HT-29 (cell line): ENCODE measurements at regions not wholly inside any gene's neighbourhood (a gene's known extent, or its start where the extent isn't known, plus 50 kb on each side); places are given as distances from the start of the nearest gene placed in this dataset.
A peak's percentile ranks its signal among the peaks of the same experiment; 100 is the strongest.

Source experiments
- DNase-seq: peaks from one replicate; pipeline ENCODE4 v3.0.0-alpha.2; 2015; ENCODE audit warnings: low spot score

DNA sequence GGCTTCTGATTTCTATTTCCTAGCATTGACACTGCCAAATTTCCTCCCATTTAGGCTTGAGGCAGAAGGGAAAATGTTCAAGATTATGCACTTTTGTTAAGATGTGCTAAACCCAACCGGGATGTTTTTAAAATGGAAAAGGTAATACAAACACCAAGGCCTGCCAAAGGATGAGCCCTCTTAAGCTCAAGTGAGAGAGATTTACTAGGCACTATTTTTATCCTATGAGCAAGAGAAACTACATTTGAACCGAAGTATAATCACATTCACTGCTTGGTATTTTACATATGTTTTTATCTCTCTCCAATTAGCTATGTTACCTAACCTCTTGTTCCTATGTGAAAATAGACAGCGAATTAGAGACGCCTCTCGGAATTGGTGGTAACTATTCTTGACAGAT lies 295.8 kb downstream of the GABRB3 start:
- no peak for DNase-seq

DNA sequence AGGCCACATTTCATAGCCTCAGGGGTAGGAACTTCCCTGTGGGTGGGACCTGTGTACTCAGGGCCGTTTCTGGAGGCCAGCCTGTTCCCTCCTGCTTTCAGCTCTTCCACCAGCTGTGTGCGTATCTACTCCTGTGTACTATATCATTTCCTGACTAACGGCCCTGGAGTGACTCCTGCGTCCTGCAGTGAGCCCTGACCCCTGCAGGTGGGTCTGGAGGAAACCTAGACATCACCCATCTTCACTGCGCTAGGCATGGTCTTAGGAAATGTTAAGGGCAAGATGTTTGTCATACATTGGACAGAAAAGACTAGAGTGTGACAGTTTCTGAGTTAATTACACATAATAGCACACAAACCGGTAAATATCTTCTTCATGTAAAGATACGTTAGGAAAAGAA lies 297.3 kb downstream of the GABRB3 start:
- peak; percentile 22 for DNase-seq

DNA sequence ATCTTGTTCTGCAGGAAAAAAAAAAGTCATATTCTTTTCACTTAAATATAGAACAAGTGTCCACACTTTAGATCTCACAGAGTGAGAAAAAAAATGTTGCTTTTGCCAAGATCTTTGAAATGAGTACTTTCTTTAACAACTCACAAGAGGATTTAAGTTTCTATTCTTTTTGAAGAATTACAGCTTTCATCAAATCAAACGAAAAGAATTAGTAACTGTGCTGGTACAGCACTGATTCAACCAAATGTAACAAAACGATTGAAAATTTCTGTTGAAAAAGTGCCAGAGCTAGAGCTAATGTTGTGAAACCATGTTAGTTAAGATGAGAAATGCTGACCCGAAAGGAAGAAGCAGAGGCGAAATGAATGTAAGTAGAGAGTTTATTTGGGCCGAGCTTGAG lies 300.2 kb downstream of the GABRB3 start:
- DNase-seq: no peak

DNA sequence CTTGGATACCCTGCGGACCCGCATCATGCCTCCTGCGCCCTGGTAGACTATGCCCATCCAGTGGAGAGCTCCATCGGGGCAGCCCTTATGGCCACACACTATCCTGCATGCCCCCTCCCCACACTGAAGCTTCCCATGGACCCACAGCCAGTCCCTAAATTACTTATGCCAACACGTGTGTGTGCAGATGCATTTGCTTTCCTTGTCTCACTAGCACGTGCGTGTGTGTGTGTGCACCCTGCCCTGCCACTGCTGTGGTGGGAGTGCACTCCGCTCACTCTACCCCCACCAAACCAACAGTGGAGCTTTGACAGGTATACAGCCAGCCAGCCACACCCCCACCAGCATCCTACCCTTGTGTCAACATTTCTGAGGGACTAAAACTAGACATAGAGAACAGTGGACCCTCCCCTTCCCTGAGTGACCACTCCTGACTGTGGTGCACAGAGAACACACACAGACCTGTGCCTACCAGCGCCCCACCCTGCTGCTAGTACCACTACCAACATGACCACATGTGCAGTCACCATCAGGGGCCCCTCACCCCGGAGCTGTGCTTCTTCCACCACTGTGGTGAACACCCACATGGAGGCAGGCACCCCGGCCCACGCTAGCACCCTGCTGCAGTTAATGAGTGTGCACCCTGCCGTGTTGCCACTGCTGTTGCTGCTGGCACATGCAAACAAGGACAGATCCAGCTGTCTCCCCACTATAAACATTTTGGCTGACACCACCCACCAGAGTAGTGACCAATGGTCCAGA lies 310.8 kb downstream of the GABRB3 start:
- no peak for DNase-seq

DNA sequence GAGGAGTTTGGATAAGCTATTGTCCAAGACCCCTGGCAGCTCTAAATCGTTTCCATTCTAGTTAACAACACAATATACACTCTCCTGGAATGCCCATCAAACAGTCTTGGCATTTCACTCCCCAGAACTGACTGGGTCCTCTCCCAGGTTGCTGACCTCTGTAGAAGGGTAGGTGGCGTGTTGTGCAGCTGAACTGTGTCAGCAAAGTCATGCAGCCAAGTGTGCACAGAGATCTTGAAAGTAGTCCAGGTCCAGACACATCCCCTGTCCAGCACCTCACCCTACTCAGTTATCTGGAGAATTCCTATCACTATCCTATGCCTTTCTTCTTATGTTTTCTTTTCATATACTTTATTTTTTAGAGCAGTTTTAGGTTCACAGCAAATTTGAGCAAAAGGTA lies 312.7 kb downstream of the GABRB3 start:
- DNase-seq: no peak

DNA sequence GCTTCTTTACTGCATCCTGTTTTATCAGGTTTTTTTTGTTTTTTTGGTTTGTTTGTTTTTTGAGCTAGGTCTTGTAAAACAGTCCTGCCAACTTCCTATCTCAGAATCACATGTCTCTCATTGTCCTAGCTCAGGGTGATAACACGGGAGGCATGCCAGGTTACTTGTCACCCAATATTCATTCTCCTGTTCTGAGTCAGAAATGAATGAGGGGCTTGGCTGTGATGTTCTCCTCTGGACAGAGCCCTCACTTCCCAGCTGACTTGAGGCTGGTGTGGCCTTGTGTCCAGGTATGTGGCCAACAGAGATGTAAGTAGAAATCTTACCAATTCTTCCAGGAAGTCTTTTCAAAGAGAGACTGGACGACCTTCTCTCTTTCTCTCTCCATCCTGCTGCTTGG lies 317.0 kb downstream of the GABRB3 start:
- no peak for DNase-seq

DNA sequence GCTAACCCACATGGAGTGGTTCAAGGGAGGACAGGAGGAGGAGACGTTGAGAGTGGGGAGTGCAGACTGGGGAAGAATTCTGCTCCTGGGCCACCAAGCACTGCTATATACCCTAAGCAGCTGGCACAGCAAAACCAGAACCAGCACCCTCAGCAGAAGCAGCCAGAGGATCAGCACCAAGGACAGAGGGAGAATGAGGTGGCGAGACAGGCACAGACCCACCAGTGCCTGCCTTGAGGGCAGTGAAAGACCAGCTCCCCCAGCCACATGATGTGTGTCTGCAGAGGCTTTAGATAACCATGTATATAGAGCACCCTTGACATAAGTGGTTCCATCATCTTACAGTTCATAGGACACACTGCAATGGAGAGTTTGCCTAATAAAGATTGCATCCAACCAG lies 319.0 kb downstream of the GABRB3 start:
- no peak for DNase-seq

DNA sequence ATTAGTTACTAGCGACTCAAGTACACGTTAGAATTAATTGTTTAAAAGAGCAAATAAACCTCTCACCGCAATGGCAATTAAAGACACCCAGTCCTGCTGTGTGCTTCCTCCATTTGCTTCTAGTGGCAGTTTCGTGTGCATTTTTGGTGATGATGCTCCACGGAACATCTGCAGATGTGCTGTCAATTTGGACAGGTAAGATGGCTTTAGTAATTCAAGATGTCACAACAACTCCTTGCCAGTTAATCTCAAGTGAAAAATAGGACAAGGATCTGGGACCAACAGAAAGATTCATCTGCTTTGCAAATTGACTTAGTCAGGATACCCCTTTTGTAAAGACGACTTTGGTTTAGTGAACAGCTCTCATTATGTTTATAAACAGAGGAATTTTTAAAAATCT lies 320.9 kb downstream of the GABRB3 start:
- no peak for DNase-seq

DNA sequence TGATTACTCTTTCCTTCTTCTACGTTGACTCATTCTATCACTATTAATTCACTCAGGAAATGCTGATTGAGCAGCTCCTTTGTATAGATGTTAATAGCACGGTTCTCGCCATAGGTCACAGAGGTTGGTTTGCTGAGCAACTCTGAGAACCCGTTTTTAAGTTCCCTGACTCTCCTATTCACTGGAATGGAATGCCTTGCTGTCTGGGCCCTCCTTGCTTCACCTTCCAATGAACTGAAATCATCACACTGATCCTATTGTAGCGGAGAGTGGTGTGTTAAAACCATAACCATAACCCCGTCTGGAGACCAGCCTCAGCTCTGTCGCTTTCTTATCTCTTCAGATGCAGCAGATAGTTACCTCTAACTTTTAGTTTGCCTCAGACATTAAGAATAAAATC lies 323.6 kb downstream of the GABRB3 start:
- no peak for DNase-seq

DNA sequence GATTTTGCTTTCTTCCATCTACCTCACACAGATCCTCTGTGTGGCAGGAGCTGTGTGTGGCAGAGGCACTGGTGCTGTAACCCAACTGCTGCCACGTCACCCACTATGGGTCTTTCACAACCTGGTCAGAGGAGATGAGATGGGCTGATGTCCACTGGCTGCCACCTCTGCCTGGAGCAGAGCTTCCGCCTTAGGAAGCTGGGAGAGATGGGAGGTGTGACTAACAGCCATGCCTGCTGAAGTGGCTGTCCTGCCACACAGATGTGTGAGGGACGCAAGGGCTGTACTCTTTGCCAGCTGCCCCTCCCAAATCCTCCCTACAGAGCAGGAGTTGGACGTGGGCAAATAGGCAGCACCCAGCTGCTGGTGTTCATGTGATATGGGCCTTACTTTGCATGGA lies 329.5 kb downstream of the GABRB3 start:
- DNase-seq: no peak

DNA sequence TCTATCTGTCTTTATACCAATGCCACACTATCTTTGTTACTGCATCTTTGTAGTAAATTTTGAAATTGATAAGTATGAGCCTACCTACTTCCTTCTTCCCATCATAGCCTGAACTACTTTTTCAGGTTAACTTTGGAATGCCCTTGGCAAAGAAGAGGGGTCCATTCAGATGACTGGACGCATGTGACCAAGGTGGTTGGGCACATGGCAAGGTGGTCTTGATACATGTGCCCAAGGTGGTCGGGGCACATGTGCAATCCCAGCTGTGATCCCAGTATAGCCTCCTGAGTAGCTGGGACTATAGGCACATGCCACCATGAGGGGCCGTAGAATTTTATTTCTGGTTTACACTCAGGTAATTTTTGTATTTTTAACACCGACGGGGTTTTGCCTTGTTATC lies 330.2 kb downstream of the GABRB3 start:
- DNase-seq: no peak

DNA sequence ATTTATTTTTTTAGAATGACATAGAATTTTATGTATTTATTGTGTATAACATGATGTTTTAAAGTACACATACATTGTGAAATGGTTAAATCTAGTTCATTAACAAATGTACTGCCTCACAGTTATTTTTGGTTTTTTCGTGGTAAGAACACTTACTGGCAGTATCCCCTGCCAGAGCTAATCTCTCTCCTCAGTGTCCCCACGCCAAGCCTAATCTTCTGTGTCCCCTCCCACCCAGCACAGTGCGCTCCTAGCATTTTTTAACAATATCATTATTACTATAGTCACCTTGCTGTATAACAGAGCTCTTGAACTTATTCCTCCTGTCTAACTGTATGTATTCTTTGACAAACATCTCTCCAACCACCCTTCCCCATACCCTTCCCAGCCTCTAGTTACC lies 333.2 kb downstream of the GABRB3 start:
- DNase-seq: no peak

DNA sequence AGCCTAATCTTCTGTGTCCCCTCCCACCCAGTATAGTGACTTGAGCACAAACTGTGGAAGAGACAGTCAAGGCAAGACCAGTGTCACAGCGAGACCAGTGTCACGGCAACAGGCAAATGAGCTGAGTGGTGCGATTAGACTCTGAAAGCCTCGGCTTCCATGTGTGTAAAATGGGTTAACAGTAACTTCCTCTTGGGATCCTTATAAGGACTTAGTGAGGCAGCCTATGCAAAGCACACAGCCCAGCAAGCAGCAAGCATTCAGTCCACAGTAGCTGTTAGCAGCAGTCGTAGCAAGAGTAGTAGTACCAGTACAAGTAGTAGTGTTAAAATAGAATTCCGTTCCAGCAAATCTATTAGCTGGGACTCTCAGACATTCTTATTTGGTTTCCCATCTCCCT lies 334.1 kb downstream of the GABRB3 start:
- no peak for DNase-seq

DNA sequence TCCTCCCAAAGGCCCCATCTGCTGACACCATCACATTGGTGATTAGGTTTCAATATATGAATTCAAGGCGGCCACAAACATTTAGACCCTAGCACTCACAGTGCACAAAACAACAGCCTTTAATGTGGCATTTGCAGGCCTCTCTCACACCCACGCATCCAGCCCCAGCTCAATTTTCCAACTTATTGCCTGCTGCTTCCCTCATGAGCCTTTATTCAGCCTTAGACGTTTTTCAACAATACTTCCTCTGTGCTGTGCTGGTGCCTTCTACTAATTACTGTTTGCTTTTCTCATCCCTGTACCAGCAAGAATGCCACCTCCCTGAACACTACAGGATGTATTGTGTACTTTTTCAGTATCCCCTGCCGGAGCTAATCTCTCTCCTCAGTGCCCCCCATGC lies 334.6 kb downstream of the GABRB3 start:
- no peak for DNase-seq

DNA sequence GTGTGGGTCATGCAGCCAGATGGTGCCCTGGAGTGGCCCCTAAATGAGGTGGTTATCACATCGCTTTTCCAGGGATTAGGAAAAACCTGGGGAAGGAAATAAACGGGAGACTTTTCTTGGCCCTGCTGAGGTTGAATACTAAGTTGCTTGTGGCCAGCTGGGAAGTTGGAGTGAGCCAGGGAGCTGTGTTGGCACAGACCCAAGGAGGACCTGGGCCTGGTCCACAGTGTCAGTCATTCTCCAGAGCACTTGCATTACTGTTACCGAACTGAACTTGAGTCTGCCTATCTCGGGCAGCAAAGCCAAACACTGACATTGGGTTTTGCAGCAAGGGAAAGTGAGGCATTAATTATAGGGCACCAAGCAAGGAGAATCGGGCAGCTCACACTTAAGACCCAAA lies 339.0 kb downstream of the GABRB3 start:
- DNase-seq: no peak

DNA sequence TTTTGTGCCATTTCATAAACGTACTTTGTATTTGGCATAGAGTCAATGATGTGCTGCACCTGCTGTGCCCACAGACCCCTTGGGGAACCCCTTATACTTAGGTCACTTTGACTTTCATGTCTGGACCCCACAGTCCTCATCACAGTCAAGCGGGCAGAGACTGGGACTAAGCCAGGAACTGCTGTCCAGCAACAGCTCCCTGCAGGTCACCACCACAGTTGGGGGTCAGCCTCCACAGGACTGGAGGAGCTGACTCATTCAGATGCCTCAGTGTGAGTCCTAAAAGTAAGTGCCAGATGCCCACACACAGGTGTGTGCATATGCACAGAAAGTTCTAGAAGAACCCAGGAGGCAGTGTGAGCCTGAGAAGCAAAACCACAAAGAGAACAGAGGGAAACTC lies 339.8 kb downstream of the GABRB3 start:
- no peak for DNase-seq

DNA sequence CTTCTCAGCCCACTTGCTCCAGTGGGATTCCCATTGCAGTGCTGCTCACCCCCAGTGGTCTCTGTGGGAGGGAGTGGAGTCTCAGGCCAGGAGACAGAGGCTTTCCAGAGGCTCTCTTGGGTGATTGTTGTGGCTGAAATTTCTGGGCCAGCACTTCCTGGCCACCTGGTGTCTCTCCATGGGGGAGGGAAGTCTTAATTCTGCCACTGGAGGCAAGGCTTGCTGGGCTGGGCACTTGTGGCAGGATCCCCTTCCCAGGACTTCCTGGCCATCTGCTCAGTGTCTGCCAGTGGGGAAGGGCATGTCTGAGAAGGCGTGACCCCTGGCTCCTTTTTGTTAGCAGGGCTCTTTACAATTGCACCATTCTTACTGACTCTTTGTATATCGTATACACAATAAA lies 351.8 kb downstream of the GABRB3 start:
- DNase-seq: no peak

DNA sequence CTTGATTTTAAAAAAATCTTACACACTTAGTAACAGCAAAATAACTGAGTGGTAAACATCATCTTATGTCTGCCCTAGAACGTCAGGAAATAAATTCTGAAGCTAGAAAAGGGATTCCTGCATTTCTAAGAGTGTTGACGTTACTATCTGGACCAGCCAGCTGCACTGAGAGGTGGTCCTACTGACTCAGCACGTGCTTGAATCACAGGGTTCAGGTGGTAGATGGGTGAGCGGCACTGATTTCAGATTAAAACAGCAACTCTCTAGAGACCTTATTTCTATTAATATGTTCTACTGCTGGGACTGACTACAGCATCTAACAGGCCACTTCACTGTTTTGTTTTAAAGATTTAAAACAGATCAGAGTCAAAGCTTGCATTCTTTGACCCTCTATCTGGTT lies 377.2 kb downstream of the GABRB3 start:
- DNase-seq: no peak

DNA sequence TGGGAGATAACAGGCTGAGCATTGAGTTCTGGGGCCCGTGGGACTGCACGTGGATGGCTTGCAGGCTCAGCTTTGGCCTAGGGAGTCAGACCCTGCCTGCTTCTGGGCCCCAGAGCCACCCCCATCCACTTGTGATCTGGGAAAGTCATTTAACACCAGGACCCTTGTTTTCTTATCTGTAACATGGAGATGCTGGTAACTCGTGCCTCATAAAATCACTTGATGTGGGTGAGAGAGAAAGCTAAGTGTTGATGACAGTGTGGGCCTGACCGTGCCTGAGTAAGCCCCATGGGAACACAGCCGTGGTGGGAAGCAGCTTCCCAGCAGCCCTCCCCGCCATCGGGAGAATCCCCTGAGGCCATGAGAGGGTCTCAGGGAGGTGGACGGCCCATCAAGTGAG lies 378.1 kb downstream of the GABRB3 start:
- DNase-seq: no peak

DNA sequence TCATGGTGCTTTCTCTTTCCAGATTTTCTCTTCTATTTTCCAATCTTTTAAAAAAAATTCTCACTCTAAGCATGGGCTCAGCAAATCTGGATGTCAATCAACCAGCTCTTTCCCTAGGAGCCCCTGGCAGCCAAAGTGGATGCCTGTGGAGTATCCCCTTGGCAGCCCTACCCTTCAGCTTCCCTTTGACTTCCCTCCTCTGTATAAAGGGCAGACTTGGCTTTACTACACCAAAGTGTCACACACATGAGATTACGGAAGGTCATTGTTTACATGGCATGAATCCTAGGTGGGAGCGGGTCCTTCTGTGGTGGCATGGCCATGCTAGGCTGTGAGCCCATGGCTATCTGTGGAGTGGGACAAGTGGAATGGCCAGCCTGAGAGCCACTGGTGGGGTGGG lies 379.9 kb downstream of the GABRB3 start:
- DNase-seq: no peak

DNA sequence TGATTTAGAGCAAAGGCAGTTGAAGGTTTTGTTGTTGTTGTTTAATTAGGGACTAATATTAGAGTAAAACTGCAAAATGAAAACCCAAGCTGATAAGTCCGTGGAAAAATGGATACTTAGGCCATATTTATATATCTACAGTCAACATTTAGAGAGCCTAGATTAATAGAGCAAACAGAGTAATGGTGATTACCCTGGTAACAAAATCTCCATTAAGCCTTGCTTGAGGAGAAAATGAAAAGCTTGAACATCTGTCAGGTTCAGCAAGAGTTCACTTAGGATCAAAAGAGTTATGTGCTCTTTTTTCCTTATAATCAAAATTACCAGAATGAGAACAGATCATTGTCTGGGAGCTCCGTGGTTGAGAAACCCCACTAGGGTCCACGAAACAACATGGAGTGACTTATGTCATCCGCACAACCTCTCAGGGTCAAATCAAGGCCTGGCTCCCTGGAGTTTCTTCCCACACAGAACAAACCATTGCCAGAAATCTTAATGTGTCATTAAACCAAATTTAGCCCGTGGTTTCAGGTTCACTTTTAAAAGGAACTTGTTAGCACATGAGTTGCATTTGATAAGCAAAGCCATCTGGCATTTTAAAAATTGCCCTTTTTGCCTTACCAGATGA lies 381.2 kb downstream of the GABRB3 start:
- DNase-seq: no peak

DNA sequence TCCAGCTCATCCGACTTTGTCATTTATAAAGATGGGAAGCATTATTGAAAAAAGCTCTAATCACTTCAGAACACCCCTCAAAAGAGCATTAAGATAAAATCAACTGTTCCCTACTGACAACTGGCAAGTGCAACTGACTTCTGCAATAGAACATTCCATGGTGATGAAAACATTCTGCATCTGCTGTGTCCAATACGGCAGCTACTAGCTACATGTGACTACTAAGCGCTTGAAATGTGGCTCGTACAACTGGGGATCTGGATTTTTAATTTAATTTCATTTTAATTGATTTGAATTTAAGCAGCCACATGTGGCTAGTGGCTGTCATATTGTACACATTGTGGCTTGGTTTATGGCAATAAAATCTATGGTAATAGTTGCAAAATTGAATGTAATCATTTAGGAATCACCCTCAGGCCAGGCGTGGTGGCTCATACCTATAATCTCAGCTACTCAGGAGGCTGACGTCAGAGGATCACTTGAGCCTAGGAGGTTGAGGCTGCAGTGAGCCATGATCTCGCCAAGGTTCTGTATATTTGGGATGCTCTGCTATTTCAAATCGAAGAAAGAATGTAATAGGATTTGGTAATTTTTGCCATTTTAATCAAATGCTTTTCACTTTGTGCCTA lies 390.3 kb downstream of the GABRB3 start:
- DNase-seq: no peak

DNA sequence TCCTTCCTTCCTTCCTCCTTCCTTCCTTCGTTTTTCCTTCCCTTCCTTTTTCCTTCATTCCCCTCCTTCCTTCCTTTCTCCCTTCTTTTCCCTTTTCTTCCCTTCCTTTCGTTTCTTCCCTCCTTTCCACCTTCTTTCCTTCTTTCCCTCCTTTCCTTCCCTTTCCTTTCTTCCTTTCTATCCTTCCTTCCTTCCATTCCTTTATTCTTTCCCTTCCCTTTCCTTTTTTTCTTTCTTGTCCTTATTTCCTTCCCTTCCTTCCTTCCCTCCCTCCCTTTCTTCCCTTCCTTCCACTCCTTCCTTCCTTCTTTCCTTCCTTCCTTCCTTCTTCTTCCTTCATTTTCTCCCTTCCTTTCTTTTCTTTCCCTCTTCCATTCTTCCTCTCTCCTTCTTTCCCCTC lies 394.6 kb downstream of the GABRB3 start:
- DNase-seq: no peak
